Loucy (cell line): ENCODE measurements at regions not wholly inside any gene's neighbourhood (a gene's known extent, or its start where the extent isn't known, plus 50 kb on each side); places are given as distances from the start of the nearest gene placed in this dataset.

ENCODE experiments used
- EZH2phosphoT487 ChIP-seq: fragments of 200-600 bp; IDR thresholded peaks from 2 replicates; pipeline ENCODE4 v1.6.1; 2018; ENCODE audit warnings: antibody characterized with exemption, mild to moderate bottlenecking, moderate library complexity, borderline replicate concordance
- TF ChIP-seq, protein P1 (sequence below): fragments of 200-600 bp; sonication (generic); conservative IDR thresholded peaks from 2 replicates; pipeline ENCODE4 v1.5.1; 2014; ENCODE audit warnings: mild to moderate bottlenecking, antibody characterized with exemption, low read length

GRCh38 chr2:199191461-199191860 is 266.3 kb downstream of the SATB2 start:
- TF ChIP-seq, protein P1, sequence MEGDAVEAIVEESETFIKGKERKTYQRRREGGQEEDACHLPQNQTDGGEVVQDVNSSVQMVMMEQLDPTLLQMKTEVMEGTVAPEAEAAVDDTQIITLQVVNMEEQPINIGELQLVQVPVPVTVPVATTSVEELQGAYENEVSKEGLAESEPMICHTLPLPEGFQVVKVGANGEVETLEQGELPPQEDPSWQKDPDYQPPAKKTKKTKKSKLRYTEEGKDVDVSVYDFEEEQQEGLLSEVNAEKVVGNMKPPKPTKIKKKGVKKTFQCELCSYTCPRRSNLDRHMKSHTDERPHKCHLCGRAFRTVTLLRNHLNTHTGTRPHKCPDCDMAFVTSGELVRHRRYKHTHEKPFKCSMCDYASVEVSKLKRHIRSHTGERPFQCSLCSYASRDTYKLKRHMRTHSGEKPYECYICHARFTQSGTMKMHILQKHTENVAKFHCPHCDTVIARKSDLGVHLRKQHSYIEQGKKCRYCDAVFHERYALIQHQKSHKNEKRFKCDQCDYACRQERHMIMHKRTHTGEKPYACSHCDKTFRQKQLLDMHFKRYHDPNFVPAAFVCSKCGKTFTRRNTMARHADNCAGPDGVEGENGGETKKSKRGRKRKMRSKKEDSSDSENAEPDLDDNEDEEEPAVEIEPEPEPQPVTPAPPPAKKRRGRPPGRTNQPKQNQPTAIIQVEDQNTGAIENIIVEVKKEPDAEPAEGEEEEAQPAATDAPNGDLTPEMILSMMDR = no peak
- TF ChIP-seq EZH2phosphoT487 = no peak
